ENCODE measurements at regions not wholly inside any gene's neighbourhood (a gene's known extent, or its start where the extent isn't known, plus 50 kb on each side); places are given as distances from the start of the nearest gene placed in this dataset.
"Not testable (repeated sequence)": the region's sequence is repeated elsewhere in the genome, so short reads cannot be mapped to it uniquely, and the experiment has no call there.

DNA sequence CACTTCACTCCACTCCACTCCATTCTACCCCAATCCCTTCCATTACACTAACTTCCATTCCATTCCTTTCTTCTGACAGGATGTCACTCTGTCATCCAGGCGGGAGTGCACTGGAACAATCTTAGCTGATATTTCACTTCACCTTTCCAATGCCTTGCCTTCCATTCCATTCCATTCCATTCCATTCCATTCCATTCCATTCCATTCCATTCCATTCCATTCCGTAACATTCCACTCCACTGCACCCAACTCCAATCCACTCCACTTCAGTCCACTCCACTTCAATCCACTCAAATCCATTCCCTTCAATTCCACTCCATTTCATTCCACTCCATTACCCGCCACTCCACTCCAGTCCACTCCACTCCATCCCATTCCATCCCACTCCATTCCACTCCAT is 1099.4 kb downstream of the TSPY10 start:
- peak; percentile 84 for DNase-seq (ENCODE audit: low spot score)

- not testable (repeated sequence) for DNase-seq (ENCODE audit: low spot score)
These were observed 1121.1 kb downstream of the TSPY10 start for GRCh38 chrY:10648813-10649212.

DNA sequence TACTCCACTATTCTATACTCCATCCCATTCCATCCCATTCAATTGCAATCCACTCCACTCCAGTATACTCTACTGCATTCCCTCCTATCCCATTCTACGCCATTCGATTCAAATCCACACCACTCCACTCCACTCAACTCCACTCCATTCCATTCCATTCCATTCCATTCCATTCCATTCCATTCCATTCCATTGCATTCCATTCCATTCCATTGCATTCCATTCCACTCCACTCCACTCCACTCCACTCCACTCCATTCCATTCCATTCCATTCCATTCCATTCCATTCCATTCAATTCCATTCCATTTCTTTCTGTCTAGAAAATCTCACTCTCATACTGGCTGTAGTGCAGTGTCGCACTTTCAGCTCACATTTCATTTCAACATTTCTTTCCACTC is 1129.4 kb downstream of the TSPY10 start:
- not testable (repeated sequence) for DNase-seq (ENCODE audit: low spot score)

GRCh38 chrY:10666785-10667184 is 1139.1 kb downstream of the TSPY10 start:
- DNase-seq (ENCODE audit: low spot score), result no peak

DNA sequence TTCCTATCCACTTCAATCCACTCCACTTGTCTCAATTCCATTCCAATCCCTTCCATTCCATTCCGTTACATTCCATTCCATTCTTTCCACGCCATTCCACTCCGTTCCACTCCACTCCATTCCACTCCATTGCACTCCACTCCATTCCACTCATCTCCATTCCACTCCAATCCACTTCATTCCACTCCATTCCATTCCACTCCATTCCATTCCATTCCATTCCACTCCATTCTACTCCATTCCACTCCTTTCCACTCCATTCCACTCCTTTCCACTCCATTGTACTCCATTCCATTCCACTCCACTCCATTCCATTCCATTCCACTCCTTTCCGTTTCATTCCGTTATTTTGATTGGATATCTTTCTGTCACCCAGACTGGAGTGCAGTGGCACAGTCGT is 1158.7 kb downstream of the TSPY10 start:
- no peak for DNase-seq (ENCODE audit: low spot score)
